Astrocyte of the spinal cord (primary cell): ENCODE measurements at regions not wholly inside any gene's neighbourhood (a gene's known extent, or its start where the extent isn't known, plus 50 kb on each side); places are given as distances from the start of the nearest gene placed in this dataset.

Experiments
- DNase-seq: peaks from one replicate; pipeline ENCODE4 v3.0.0; 2011; ENCODE audit warnings: low read depth, low spot score
- H3K4me3 ChIP-seq: 2 replicates; pipeline ENCODE4 v1.5.1; 2011; ENCODE audit warnings: low read depth, mild to moderate bottlenecking, low read length, moderate library complexity
- CTCF ChIP-seq: IDR thresholded peaks from 2 replicates; pipeline ENCODE4 v1.5.1; 2012; ENCODE audit warnings: low read depth, mild to moderate bottlenecking, low read length, inconsistent platforms
- in situ Hi-C: cut with HindIII; loops from 2 replicates; pipeline ENCODE4 v1.10.0; 2017; ENCODE audit warnings: low sequenced_read_pairs

DNA sequence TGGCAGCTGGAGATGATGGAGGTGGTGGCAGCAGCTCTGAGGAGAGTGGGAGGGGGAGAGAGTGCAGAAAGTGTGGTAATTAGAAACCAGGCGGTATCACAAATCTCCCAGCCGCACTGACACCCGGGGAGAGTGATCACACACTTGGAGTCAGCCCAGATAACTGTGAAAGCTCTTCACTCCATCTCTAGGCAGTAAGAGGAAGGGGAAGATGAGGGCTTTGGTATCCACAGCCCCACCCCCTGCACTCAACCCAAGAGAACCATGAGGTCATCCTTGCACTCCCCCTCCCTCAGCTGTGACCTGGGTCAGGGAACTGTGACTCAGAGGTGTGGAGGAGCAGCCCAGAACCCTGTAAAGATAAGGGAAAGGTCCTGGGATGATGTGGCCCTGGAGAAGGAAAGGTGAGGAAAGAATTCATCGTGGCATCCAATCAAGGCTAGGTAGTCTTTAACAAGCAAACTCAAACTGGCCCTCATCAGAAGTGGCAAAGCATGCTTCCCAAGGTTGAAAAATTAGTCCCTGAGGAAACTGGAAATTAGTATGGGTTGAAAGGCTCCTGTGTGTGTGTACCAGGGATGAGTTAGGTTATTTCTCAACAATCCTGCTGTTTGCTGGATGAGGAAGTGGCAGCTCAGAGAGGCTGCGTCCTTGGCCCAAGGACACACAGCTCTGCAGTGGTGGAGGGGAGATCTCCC lies 111.0 kb upstream of the LHX5 start:
- DNase-seq = no peak
- in situ Hi-C loops = no loop called here
- H3K4me3 ChIP-seq = no peak overlapping the region
- no peak for TF ChIP-seq CTCF

GRCh38 chr12:113581342-113581741 lies 109.7 kb upstream of the LHX5 start:
- no peak for DNase-seq
- in situ Hi-C loops = no loop called here
- no peak for TF ChIP-seq CTCF

GRCh38 chr12:113580437-113580836 lies 108.8 kb upstream of the LHX5 start:
- no peak for DNase-seq
- no peak for TF ChIP-seq CTCF
- no peak overlapping the region for H3K4me3 ChIP-seq
- in situ Hi-C loops = no loop called here

More at GRCh38 chr12:113581342-113581741, 109.7 kb upstream of the LHX5 start:
- H3K4me3 ChIP-seq = no peak overlapping the region

DNA sequence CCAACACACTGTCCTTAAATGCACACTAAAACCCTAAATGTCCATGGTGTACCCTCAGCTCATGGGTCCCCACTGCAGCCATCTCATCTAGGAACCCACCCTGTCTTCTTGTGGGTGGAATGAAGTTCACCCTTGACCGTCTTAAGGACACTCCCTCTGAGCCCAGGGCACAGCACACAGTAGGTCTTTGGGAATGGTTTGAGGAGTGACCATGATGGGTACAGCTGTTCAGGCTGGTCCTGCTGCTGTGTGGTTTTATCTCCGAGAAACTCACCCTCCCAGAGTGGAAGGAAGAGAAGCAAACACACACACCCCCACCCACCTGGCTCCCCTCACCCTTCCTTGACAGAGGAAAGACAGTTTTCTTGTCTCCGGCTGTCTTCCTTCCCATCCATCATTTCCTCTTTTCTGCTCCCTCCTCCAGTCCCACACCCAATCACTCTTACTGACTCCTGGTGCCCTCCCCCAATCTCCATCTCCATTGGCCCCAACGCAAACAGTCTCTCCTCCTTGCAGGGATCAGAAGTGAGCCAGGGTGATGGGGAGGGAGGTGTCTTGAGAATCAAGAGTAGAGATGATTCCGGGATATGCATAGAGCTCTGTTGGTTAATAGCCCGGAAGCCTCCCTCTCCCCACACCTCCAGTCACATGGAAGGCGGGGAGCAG lies 105.9 kb upstream of the LHX5 start:
- no peak for DNase-seq

GRCh38 chr12:113575386-113575785 lies 103.7 kb upstream of the LHX5 start:
- in situ Hi-C loops = no loop called here
- DNase-seq = no peak
- H3K4me3 ChIP-seq = no peak overlapping the region
- no peak for TF ChIP-seq CTCF

More for the DNA sequence above, 105.9 kb upstream of the LHX5 start:
- in situ Hi-C loops = no loop called here
- TF ChIP-seq CTCF = no peak
- H3K4me3 ChIP-seq = no peak overlapping the region

GRCh38 chr12:113573148-113573547 lies 101.5 kb upstream of the LHX5 start:
- no peak overlapping the region for H3K4me3 ChIP-seq
- no peak for TF ChIP-seq CTCF
- in situ Hi-C loops = no loop called here

More at GRCh38 chr12:113573148-113573547, 101.5 kb upstream of the LHX5 start:
- no peak for DNase-seq
